ENCODE measurements at regions not wholly inside any gene's neighbourhood (a gene's known extent, or its start where the extent isn't known, plus 50 kb on each side); places are given as distances from the start of the nearest gene placed in this dataset.
"Not testable (repeated sequence)": the region's sequence is repeated elsewhere in the genome, so short reads cannot be mapped to it uniquely, and the experiment has no call there.

DNA sequence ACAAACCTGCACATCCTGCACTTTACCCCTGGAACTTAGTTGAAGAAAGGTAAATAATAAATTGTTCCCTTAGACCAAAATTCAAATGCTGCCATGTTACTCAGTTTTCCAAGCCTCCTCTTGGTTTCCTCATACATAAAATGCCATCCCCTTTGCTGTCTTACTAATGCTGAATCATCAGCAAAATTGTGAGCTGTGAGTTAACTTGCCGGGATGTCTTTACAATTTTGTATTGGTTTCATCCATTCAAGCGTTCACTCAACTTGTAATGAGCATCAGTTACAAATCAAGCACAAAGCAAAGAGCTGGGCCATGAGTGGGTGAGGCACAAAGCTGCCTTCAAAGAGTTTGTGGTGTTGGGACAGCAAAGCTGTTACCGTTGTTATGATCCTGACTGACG is 395.8 kb upstream of the ZMIZ1 start:
- ATAC-seq, result no peak
- intact Hi-C loops (cut with DNase I), result no loop called here
- DNase-seq (ENCODE audit: missing footprints), result no peak

DNA sequence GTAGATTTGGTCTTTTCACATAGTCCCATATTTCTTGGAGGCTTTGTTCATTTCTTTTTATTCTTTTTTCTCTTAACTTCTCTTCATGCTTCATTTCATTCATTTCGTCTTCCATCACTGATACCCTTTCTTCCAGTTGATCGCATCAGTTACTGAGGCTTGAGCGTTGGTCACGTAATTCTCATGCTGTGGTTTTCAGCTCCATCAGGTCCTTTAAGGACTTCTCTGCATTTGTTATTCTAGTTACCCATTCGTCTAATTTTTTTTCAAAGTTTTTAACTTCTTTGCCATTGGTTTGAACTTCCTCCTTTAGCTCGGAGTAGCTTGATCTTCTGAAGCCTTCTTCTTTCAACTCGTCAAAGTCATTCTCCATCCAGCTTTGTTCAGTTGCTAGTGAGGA is 387.6 kb upstream of the ZMIZ1 start:
- DNase-seq (ENCODE audit: missing footprints); ATAC-seq; intact Hi-C loops (cut with DNase I): not testable (repeated sequence)

DNA sequence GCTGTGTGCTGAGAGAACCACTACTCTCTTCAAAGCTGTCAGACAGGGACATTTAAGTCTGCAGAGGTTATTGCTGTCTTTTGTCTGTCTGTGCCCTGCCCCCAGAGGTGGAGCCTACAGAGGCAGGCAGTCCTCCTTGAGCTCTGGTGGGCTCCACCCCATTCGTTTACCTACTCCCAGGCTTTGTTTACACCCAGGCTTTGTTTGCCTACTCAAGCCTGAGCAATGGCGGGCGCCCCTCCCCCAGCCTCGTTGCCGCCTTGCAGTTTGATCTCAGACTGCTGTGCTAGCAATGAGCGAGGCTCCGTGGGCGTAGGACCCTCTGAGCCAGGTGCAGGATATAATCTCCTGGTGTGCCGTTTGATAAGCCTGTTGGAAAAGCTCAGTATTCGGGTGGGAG is 386.8 kb upstream of the ZMIZ1 start:
- ATAC-seq; intact Hi-C loops (cut with DNase I); DNase-seq (ENCODE audit: missing footprints): not testable (repeated sequence)

DNA sequence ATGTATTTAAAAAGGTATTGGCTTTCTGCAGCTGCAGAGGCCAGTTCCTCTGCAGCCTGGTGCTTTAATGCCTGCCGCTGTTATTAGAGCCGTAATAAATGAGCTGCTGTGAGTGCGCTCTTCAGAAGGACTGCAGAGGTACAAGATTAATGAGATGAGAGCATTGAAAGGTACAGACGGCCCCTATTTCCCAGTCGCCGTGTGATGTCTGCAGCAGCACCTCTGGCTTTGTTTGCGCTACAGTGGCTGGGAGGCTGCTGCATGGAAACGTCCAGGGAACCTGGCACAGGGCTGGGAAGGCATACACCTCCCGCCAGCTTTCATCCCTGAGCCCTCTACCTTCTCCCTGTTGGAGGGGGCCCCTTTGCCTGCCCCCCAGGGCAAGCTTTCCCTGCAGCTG is 383.8 kb upstream of the ZMIZ1 start:
- DNase-seq (ENCODE audit: missing footprints) (no peak), ATAC-seq (no peak)
- intact Hi-C loops (cut with DNase I), result no loop called here

- DNase-seq (ENCODE audit: missing footprints), result no peak
- ATAC-seq, result no peak
- intact Hi-C loops (cut with DNase I), result no loop called here
These were observed 383.2 kb upstream of the ZMIZ1 start for GRCh38 chr10:78685466-78686103.

DNA sequence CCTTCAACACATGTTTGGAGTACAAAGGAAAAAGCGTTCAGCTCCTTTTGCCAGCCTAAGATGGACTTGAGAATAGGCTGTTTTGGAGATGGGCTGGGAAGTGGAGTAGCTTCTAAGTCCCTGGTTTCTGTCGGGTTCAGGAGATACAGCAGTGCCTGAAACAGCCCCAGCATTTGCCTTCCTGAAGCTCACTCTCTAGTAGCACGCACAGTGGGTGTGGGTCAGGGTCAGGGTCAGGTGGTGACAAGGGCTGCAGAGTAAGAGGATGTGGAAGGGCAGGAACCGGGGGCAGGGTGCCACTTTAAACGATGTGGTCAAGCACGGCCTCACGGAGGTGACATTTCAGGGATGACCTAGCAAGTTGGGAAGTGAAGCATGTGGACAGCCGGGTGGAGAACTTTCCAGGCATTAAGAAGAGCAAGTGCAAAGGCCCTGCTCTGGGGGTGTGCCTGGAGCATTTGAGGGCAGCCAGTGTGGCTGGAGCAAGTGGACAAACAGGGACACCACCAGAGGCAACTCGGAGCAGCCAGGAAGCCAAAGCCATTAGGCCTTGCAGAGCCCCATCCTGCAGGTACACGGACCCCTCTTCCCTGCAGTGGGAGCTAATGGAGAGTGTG is 382.2 kb upstream of the ZMIZ1 start:
- ATAC-seq, result no peak
- DNase-seq (ENCODE audit: missing footprints), result no peak
- intact Hi-C loops (cut with DNase I), result no loop called here

DNA sequence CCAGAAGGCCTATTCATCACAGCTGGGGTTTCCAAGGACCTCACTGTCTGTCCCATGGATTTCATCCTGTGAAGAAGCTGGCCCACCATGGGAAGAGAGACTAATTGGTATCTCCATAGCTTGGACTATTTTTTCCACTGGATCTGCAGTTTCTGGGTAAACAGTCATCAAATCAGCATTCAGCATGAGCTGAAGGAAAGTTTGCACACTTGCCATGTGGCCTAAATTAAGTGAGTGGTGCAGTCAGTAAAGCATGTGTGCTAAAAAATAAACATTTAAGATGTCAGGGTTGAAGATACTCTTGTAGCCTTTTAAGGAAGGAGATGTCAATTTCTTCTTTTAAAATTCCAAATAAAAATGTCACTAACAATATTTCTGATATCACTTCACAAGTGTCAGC is 381.1 kb upstream of the ZMIZ1 start:
- intact Hi-C loops (cut with DNase I), result no loop called here
- DNase-seq (ENCODE audit: missing footprints) (no peak), ATAC-seq (no peak)

GRCh38 chr10:78688230-78688900 is 380.4 kb upstream of the ZMIZ1 start:
- ATAC-seq (no peak), DNase-seq (ENCODE audit: missing footprints) (no peak)

DNA sequence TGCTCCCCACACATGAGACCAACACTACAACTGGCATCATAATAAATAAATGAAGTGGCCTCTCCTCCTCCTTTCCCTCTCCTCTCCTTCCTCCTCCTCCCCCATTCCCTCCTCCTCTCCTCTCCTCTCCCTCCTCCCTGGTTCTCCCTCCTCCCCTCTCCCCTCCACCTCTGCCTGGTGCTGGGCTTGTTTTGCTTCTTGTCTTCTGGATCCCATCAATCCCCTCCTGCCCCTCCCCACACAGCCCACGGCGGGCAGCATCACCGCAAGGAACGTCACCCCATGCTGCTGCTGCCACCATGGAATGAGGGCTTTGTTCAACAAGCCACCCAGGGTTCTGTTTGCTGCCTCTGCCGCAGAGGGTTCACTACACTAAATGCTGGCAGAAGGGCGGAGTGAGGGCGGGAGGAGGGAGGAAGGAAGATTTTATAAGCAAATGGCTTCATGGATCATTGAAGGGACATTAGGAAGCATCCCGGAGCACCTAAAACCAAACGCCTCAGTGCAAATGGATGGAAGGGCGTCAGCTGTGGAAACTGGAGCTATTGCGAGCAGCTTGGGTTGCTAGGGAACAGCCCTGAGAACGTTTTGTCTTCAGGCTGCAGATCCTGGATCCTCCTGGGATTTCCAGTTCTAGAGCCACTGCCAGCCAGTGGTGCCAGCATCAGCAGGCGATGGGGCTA is 379.7 kb upstream of the ZMIZ1 start:
- DNase-seq (ENCODE audit: missing footprints) (no peak), ATAC-seq (no peak)
- intact Hi-C loops (cut with DNase I), result no loop called here

More at GRCh38 chr10:78688230-78688900, 380.4 kb upstream of the ZMIZ1 start:
- intact Hi-C loops (cut with DNase I), result no loop called here

GRCh38 chr10:78689584-78689935 is 379.2 kb upstream of the ZMIZ1 start:
- ATAC-seq, result peak; percentile 32
- intact Hi-C loops (cut with DNase I), result no loop called here
- DNase-seq (ENCODE audit: missing footprints), result no peak

DNA sequence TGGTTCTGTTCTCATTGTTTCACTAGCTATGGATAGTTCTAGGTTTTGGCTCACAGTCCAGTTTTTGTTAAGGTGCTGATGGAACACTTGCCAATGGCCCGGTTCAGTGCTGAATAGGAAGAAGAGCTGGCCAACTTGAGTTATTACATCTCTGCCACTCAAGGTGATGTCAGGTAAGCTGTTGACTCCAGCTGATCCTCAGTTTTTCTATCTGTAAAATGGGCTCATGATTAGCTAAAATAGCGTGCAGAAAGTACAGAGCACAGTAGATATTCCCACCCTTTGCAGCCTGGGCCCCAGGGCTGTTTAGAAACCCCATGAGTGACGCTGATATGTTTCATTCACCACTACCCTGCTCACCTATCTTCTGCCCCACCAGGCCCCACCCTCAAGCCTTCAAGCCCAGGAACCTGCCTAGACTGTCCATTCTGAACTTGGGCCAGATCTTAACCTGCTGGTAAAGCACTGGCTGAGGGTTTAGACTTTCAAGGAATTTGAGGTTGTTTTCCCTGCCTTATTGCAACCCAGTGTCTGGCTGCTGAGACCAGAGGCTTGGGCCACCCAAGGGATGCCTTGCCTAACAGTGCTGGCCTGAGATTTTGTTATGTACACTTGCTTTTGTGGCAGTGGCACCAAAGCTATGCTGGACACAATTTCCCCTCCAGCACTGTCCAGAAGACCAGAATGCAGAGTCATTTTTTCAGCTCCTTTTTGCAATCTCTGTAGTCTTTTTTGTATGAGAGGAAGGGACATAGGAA is 378.2 kb upstream of the ZMIZ1 start:
- ATAC-seq (no peak), DNase-seq (ENCODE audit: missing footprints) (no peak)
- intact Hi-C loops (cut with DNase I), result no loop called here

GRCh38 chr10:78691301-78692030 is 377.3 kb upstream of the ZMIZ1 start:
- intact Hi-C loops (cut with DNase I), result no loop called here
- DNase-seq (ENCODE audit: missing footprints) (no peak), ATAC-seq (no peak)

GRCh38 chr10:78692071-78692470 is 376.7 kb upstream of the ZMIZ1 start:
- intact Hi-C loops (cut with DNase I), result no loop called here
- ATAC-seq, result no peak
- no peak for DNase-seq (ENCODE audit: missing footprints)

DNA sequence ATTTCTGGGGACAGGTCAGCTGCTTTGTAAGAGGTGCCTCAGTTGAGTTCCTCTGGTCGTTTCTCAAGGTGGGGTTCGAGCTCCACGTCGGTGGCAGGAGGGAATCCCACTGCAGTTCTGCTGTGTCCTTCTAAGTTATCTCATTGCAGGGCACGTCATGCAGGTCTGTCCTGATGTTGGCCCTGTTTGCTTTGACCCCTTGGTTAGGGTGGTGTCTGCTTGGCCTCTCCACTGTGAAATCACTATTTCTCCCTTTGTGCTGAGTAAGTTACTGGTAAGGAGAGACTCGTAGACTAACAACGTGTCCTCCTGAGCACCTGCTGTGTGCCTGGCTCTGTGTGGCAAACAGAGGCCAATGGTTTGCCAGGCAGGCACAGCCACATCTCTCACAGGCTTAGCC is 372.9 kb upstream of the ZMIZ1 start:
- DNase-seq (ENCODE audit: missing footprints), result no peak
- ATAC-seq, result no peak
- intact Hi-C loops (cut with DNase I), result no loop called here

DNA sequence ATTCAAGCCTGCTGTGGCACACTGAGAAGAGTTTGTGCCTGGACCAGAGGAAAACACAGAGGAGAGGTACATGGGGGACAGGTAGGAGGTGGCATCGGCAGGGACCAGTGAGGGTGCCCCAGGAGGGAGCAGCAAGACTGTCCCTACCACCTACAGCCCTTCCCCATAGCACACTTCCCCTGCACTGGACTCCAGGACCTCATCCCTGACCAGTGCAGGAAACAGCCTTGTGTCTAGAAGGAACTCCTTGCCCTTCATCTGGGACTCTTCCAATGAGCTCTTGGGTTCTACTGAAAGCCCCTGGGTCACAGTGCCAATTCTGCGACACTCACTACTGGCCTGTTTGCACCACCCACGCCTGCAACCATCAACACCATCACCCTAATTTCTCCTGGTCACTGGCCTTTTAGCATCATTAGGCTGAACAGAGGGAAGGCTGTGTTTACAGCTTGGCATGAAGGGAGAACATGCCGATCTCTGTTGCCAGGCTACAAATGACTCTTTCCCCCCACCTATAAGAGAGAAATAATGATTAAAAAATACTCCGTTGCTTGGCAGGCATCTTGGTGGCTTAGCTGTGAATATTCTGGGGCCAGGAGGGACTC is 371.9 kb upstream of the ZMIZ1 start:
- intact Hi-C loops (cut with DNase I), result no loop called here
- ATAC-seq, result no peak
- DNase-seq (ENCODE audit: missing footprints), result no peak

DNA sequence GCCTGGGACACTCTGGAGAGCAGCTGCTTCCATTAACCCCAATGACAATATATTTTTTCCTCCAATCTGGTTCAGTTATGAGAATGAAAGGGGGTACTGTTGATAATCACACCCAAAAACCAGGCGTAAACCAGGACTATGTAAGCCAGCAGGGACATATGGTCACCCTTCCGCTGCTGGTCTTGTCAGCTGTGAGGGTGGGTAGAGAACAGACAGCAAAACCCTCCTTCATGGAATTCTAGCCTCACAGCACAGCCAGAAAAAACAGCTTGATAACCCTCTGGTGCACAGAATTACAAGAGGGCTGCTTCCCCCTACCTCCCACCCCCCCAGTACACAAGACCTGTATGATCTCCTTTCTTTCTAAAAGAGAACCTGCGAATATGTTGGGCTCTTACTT is 368.8 kb upstream of the ZMIZ1 start:
- intact Hi-C loops (cut with DNase I), result no loop called here
- ATAC-seq (no peak), DNase-seq (ENCODE audit: missing footprints) (no peak)

GRCh38 chr10:78700413-78700812 is 368.4 kb upstream of the ZMIZ1 start:
- ATAC-seq (no peak), DNase-seq (ENCODE audit: missing footprints) (no peak)
- intact Hi-C loops (cut with DNase I), result no loop called here

- intact Hi-C loops (cut with DNase I), result no loop called here
- no peak for DNase-seq (ENCODE audit: missing footprints)
- ATAC-seq, result no peak
These were observed 367.8 kb upstream of the ZMIZ1 start for GRCh38 chr10:78700816-78701520.

Data from Right ventricle myocardium inferior (tissue), 1 donor.